OCI-LY1 (cell line): ENCODE measurements at regions not wholly inside any gene's neighbourhood (a gene's known extent, or its start where the extent isn't known, plus 50 kb on each side); places are given as distances from the start of the nearest gene placed in this dataset.

Experiments used
- H2AFZ ChIP-seq: fragments of 200-600 bp; sonication (generic), shearing (Covaris generic); 2 replicates; pipeline ENCODE4 v1.6.0; 2014; ENCODE audit warnings: antibody characterized with exemption, mild to moderate bottlenecking, low read length
- H3F3A ChIP-seq: fragments of 200-600 bp; sonication (generic), shearing (Covaris generic); 2 replicates; pipeline ENCODE4 v1.6.0; 2014; ENCODE audit warnings: mild to moderate bottlenecking, antibody characterized with exemption, low read length, moderate library complexity; ENCODE audit not compliant: insufficient read depth
- H3K27ac ChIP-seq: fragments of 200-600 bp; sonication (generic); 2 replicates; pipeline ENCODE4 v1.5.1; 2014; ENCODE audit warnings: low read length, mixed run types, mild to moderate bottlenecking, low read depth; ENCODE audit not compliant: poor library complexity, severe bottlenecking
- H3K27me3 ChIP-seq: fragments of 200-600 bp; sonication (generic); 2 replicates; pipeline ENCODE4 v1.6.0; 2014; ENCODE audit warnings: antibody characterized with exemption, mild to moderate bottlenecking, low read length, moderate library complexity; ENCODE audit not compliant: insufficient read depth
- H3K36me3 ChIP-seq: fragments of 200-600 bp; sonication (generic); 2 replicates; pipeline ENCODE4 v1.6.1; 2014; ENCODE audit warnings: mild to moderate bottlenecking, antibody characterized with exemption, low read length, moderate library complexity, mixed read lengths; ENCODE audit not compliant: insufficient read depth
- H3K4me1 ChIP-seq: fragments of 200-600 bp; sonication (generic); 2 replicates; pipeline ENCODE4 v1.5.1; 2014; ENCODE audit warnings: mild to moderate bottlenecking, low read length, moderate library complexity; ENCODE audit not compliant: insufficient read depth, severe bottlenecking
- H3K4me2 ChIP-seq: fragments of 200-600 bp; sonication (generic), shearing (Covaris generic); 2 replicates; pipeline ENCODE4 v1.6.1; 2014; ENCODE audit warnings: low read length
- H3K4me3 ChIP-seq: fragments of 200-600 bp; sonication (generic); 2 replicates; pipeline ENCODE4 v1.5.1; 2014; ENCODE audit warnings: low read length, low read depth, mild to moderate bottlenecking, mixed read lengths; ENCODE audit not compliant: poor library complexity, severe bottlenecking
- H3K79me2 ChIP-seq: fragments of 200-600 bp; shearing (Covaris generic); 2 replicates; pipeline ENCODE4 v1.6.1; 2016; ENCODE audit warnings: mixed run types, low read length, mixed read lengths; ENCODE audit not compliant: insufficient read depth
- H3K9ac ChIP-seq: fragments of 200-600 bp; sonication (generic), shearing (Covaris generic); 2 replicates; pipeline ENCODE4 v1.6.1; 2014; ENCODE audit warnings: mild to moderate bottlenecking, low read length, mixed read lengths
- H3K9me2 ChIP-seq: fragments of 200-600 bp; sonication (generic), shearing (Covaris generic); 2 replicates; pipeline ENCODE4 v1.6.1; 2014; ENCODE audit warnings: low read depth, mild to moderate bottlenecking, low read length, mixed read lengths
- H3K9me3 ChIP-seq: fragments of 200-600 bp; shearing (Covaris generic); 2 replicates; pipeline ENCODE4 v1.6.1; 2014; ENCODE audit warnings: low read length, mixed read lengths
- H4K20me1 ChIP-seq: fragments of 200-600 bp; sonication (generic), shearing (Covaris generic); 2 replicates; pipeline ENCODE4 v1.6.0; 2016; ENCODE audit warnings: mild to moderate bottlenecking, low read length; ENCODE audit not compliant: insufficient read depth
- EZH2 ChIP-seq: fragments of 200-600 bp; sonication (generic), shearing (Covaris generic); IDR thresholded peaks from 2 replicates; pipeline ENCODE4 v1.8.0; 2017; ENCODE audit warnings: borderline replicate concordance, mixed run types, mild to moderate bottlenecking, antibody characterized with exemption, low read length, moderate library complexity, mixed read lengths
- TF ChIP-seq, protein P1 (sequence below): fragments of 200-600 bp; sonication (generic), shearing (Covaris generic); IDR thresholded peaks from 2 replicates; pipeline ENCODE4 v1.5.1; 2017; ENCODE audit warnings: mild to moderate bottlenecking, antibody characterized with exemption, low read length, moderate library complexity, mixed read lengths

DNA sequence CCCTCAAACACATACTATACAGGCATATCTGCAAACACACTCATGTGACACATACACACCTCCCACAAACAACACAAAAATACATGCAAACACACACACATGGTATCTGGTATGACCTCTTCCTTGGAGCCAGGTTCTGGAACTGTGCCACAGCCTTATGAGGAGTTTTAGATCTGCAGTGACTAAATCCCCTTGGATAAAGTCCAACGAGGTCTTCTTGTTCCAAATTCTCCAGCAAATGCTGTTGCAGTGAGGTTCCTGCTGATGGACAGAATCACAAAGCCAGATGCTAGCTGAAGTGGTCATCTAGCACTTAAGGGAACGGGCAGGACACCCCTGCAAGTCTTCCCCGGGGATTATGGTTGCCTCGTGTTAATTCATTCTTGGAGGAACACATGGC lies 54.5 kb upstream of the DAPL1 start:
- H3K27me3 ChIP-seq: no peaks in the 10 kb centered on the region
- H2AFZ ChIP-seq: no peak overlapping the region
- H3K27ac ChIP-seq: no peak overlapping the region
- no peaks in the 10 kb centered on the region for H3F3A ChIP-seq
- no peaks in the 10 kb centered on the region for H4K20me1 ChIP-seq
- no peak overlapping the region for H3K4me2 ChIP-seq
- H3K36me3 ChIP-seq: no peaks in the 10 kb centered on the region
- H3K79me2 ChIP-seq: no peaks in the 10 kb centered on the region
- H3K4me1 ChIP-seq: no peaks in the 10 kb centered on the region
- no peak overlapping the region for H3K4me3 ChIP-seq
- no peak for TF ChIP-seq EZH2
- TF ChIP-seq, protein P1, sequence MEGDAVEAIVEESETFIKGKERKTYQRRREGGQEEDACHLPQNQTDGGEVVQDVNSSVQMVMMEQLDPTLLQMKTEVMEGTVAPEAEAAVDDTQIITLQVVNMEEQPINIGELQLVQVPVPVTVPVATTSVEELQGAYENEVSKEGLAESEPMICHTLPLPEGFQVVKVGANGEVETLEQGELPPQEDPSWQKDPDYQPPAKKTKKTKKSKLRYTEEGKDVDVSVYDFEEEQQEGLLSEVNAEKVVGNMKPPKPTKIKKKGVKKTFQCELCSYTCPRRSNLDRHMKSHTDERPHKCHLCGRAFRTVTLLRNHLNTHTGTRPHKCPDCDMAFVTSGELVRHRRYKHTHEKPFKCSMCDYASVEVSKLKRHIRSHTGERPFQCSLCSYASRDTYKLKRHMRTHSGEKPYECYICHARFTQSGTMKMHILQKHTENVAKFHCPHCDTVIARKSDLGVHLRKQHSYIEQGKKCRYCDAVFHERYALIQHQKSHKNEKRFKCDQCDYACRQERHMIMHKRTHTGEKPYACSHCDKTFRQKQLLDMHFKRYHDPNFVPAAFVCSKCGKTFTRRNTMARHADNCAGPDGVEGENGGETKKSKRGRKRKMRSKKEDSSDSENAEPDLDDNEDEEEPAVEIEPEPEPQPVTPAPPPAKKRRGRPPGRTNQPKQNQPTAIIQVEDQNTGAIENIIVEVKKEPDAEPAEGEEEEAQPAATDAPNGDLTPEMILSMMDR: no peak
- H3K9me3 ChIP-seq: no peaks in the 10 kb centered on the region
- no peaks in the 10 kb centered on the region for H3K9me2 ChIP-seq
- no peak overlapping the region for H3K9ac ChIP-seq

DNA sequence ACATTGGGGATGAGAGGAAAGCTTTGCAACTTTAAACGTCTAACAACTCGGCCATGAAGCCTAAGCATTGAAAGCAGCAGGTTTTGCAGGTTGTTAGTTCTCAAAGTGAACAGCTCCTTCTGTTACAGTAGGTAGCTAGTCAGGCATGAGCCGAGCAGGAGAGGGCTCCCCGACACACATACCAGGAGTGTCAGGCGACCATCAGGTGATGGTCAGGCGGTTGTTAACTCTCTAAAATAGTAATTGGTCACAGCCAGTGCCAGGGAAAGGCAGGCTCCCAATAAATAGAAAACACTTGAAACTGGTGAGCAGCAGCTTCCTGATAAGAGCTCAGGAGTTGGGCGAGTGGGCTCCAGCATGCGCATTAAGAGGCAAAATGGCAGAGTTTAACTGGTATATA lies 53.5 kb upstream of the DAPL1 start:
- Histone ChIP-seq H2AFZ (no peak overlapping the region), H4K20me1 (no peaks in the 10 kb centered on the region), H3K4me1 (no peaks in the 10 kb centered on the region), H3F3A (no peaks in the 10 kb centered on the region), H3K79me2 (no peaks in the 10 kb centered on the region), H3K9me3 (no peaks in the 10 kb centered on the region), H3K4me3 (no peak overlapping the region), H3K9me2 (no peaks in the 10 kb centered on the region), H3K36me3 (no peaks in the 10 kb centered on the region), H3K9ac (no peak overlapping the region), H3K27me3 (no peaks in the 10 kb centered on the region), H3K27ac (no peak overlapping the region), H3K4me2 (no peak overlapping the region)
- TF ChIP-seq, protein P1: no peak
- no peak for TF ChIP-seq EZH2

DNA sequence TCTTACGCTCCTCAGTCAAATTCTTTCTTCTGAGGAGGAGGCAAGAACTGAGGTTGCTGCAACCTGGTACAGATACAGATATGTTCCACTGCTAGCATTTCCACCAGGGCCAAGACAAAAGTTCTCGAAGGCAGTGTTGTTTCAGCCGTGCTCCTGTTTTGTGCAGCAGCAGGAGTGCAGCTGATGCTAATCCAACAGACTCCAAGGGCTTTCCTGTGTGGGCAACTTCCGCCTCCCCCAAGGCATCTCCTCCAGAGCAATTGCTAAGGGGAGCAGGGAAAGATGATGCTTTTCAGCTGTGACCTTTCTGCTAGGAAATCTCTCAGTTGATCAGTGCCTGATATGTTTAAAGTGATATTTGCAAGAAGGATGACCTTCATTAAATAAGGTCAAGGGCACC lies 52.6 kb upstream of the DAPL1 start:
- H3K4me2 ChIP-seq: no peak overlapping the region
- H3K4me3 ChIP-seq: no peak overlapping the region
- H4K20me1 ChIP-seq: no peaks in the 10 kb centered on the region
- no peaks in the 10 kb centered on the region for H3K9me2 ChIP-seq
- H3K27ac ChIP-seq: no peak overlapping the region
- H3K36me3 ChIP-seq: no peaks in the 10 kb centered on the region
- no peaks in the 10 kb centered on the region for H3K4me1 ChIP-seq
- H3F3A ChIP-seq: no peaks in the 10 kb centered on the region
- H3K9ac ChIP-seq: no peak overlapping the region
- no peaks in the 10 kb centered on the region for H3K9me3 ChIP-seq
- no peaks in the 10 kb centered on the region for H3K27me3 ChIP-seq
- H3K79me2 ChIP-seq: no peaks in the 10 kb centered on the region
- no peak overlapping the region for H2AFZ ChIP-seq
- TF ChIP-seq, protein P1: no peak
- TF ChIP-seq EZH2: no peak
